Stomach (tissue), 4 donors: ENCODE measurements at regions not wholly inside any gene's neighbourhood (a gene's known extent, or its start where the extent isn't known, plus 50 kb on each side); places are given as distances from the start of the nearest gene placed in this dataset.

Experiments used
- CTCF ChIP-seq, 7 experiments: fragments of 450-650 bp in 4 of 7; fragments of 200-600 bp in 3 of 7; sonication (generic) in 3 of 7; IDR thresholded peaks; one replicate each; pipeline ENCODE4 v1.5.1; 2016 to 2019; ENCODE audit warnings: antibody characterized with exemption in 7 of 7, control low read depth in 2 of 7, mild to moderate bottlenecking in 1 of 7
- POLR2A ChIP-seq, 4 donors: fragments of 450-650 bp; IDR thresholded peaks; one replicate each; pipeline ENCODE4 v1.6.1; 2016; ENCODE audit warnings: antibody characterized with exemption in 4 of 4, control low read depth in 2 of 4, mild to moderate bottlenecking in 1 of 4, moderate library complexity in 1 of 4

- TF ChIP-seq POLR2A (IDR thresholded peaks at IDR 0.05) (no peak), CTCF (IDR thresholded peaks at IDR 0.05) (no peak)
Observed at GRCh38 chr21:19508844-19509243, 1105.3 kb upstream of the TMPRSS15 start.
